ENCODE measurements at regions not wholly inside any gene's neighbourhood (a gene's known extent, or its start where the extent isn't known, plus 50 kb on each side); places are given as distances from the start of the nearest gene placed in this dataset.
"Not testable (repeated sequence)": the region's sequence is repeated elsewhere in the genome, so short reads cannot be mapped to it uniquely, and the experiment has no call there.

DNA sequence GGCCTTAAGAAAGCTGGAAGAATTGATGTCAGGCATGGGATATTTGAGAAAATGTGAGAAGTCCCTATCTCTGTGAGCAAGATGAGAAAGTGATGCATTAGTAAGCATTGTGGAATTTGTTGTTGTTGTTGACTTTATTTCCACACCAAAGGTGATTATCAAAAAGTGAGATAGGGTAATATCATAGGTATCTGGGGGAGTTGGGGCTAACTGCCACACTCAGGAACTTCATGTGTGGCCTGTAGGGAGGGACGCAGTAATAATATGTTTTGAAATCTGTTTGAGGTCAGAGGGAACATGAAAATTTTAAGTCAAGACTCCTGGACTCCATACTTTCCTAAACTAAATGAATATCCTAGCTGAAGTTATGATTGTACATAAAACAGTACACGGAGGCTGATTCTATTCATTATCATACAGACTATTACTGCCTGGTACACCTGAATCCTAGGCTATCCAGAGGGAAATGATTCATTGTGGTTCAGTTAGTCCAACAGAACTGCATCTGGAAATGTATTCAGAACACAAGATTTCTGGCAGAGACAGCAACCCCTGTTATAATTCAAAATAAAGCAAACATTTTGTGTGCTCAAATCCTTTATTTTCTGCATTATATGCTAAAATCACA lies 304.8 kb downstream of the CPS1 start:
- no peak for DNase-seq

DNA sequence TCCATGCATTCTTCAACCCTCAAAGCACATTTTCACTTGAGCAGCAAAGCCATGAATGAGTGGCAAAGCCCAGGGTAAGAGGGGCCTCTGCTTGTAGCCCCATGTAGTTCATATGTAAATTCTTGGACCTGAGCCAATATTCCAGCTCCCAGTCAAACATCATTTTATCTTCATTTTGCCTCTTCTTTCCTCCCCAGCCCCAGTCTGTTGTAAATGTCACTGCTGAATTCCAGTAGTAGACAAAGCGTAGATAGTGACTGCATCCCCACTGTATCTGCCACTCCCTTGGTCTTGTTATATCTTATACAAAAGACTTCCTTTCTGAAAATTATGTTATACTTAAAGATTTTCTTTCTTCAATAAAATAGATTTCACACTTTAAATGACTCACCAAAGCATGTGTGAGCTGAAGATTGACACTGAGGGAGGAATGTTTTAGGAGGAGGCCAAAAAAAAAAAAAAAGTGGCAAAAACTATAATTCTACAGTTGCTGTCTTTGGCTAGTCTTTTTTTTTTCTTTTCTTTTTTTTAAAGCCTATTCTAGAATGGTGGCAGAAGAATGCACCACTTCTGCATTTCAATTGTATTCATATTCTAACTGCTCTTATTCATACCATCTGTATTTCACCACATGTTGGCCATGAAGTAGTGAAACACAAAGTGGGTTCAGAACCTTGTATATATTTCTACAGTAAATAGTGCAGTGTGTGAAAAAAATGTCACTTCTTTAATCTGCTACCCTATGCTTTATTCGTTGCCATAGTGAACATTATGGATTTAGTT lies 306.1 kb downstream of the CPS1 start:
- DNase-seq, result no peak

DNA sequence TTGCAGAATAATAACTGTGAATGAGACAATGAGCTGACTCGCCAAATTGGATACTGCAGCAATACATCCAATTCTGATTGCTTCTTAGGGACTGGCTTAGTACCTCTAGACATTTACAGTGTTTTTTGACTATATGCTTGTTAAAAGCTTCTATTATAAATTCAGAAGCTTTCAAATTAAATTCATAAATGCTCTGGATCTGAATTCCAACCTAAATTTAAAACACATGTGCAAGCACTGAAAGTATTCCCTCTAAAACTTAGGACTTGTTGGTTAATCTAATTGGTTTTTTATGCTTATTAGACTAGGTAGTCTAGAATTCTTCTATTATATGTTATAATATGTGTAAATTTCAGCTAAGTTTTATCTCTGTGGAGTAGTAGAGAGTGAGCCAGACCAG lies 306.9 kb downstream of the CPS1 start:
- no peak for DNase-seq

DNA sequence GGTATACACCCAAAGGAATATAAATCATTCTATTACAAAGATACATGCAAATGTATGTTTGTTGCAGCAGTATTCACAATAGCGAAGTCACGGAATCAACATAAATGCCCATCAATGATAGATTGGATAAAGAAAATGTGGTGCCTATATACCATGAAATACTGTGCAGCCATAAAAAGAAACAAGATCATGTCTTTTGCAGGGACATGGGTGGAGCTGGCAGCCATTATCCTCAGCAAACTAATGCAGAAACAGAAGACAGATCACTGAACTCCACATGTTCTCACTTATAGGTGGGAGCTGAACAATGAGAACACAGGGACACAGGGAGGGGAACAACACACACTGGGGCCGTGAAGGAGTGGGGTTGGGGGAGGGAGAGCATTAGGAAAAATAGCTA lies 315.2 kb downstream of the CPS1 start:
- DNase-seq, result not testable (repeated sequence)

DNA sequence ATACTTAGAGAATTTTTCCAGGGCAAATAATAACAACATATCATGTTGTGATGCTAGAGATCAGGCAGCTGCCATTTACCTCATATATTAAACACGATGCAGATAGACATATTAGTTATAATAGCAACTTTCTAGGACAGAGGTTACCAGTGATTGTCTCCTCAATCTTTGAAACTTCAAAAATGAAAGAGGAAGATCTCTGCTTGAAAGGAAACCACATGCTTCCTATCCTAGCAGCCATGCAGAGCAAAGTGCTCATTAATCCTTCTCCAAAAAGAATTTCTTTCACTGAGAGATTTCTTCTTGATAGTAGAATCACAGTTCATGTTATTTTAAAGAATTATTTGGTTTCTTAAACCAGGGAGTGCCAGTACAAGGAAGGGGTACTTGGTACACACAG lies 317.2 kb downstream of the CPS1 start:
- DNase-seq, result no peak

DNA sequence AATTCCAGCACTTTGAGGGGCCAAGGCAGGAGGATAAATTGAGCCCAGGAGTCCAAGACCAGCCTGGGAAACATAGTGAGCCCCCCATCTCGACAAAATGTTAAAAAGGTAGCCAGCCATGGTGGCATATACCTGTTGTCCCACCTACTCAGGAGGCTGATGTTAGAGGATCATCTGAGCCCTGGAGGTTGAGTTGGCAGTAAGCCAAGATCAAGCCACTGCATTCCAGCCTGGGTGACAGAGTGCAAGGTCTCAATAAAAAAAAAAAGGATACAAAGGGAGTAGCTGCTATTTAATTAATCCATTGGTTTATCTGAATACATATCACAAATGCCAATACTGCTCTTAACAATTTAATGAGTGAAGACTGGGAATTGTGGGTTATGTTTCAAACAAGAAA lies 327.8 kb downstream of the CPS1 start:
- DNase-seq, result no peak

DNA sequence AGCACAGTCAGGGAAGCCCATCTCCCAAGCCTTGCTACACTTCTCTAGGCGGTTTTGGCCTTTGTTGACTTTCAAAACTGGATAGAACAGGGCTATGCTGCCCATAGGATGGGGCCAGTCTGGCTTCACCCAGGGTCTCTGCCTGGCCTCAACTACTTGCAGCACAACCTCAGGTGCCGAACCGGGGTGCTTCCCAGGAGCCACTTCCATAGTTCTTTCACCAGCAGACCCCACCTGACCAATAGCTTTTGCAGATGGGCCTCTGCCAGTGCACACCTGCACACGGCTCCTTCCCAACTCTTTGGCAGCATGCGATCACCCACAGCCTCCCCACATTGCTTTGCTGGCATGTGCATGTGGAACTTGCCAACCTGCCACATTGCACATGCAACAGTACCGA lies 331.6 kb downstream of the CPS1 start:
- DNase-seq, result no peak

DNA sequence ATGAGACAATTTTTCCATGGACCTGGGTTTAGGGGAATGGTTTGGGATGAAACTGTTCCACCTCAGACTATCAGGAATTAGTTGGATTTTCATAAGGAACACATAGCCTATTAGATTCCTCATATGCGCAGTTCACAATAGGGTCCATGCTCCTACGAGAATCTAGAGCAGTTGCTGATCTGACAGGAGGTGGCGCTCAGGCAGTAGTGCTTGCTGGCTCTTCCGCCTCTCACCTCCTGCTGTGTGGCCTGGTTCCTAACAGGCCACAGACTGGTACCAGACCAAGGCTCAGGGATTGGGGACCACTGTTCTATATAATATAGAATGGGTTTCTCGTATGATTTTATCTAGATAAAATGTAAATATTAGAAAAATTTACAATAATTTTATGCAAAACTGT lies 338.7 kb downstream of the CPS1 start:
- DNase-seq, result no peak

DNA sequence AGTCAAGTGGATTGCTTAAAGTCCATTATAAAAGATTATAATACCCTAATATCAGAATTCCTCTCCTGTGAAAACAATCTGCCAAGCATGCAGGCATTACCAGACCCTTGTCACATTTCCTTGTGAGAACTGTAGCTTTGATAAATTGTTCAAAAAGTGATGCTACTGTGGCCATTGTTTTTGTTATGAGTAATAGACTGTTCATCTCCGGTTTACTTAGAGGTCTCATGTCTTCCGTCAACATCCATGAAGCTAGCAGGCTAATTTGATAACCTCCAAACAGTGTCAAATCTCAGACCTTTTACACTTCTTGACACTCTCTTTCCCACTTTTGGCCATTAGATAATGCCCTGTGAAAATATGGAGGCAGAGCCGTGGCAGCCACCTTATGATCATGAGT lies 342.7 kb downstream of the CPS1 start:
- no peak for DNase-seq

DNA sequence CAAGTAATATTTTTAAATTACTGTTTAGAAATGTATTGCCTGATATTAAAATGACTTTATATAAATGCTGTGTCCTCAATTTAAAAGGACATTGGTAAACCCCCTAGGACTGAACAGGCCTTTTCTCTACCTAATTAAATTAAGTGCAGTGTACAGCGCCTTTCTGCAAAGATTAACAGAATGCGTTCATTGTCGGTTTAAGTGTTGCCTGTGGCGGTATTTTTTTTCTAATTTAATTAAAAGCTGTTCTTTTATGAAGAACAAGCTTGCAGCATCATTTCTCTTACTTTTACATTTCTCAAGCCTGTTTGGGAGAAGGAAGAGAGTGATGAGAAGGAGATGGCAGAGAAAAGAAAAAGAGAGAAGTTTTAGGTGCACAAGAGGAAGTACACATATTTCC lies 344.9 kb downstream of the CPS1 start:
- DNase-seq, result no peak

DNA sequence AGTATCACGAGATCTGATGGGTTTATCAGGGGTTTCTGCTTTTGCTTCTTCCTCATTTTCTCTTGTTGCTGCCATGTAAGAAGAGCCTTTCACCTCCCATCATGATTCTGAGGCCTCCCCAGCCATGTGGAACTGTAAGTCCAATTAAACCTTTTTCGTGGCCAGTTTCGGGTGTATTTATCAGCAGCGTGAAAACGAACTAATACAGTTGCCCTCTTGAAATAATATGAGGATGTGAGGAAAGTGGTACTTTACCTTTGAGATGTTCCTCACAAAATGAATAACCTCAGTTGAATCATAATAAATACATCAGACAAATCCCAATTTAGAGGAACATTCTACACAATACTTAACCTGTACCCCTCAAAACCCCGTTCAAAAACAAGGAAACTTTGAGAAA lies 356.4 kb downstream of the CPS1 start:
- DNase-seq, result no peak

DNA sequence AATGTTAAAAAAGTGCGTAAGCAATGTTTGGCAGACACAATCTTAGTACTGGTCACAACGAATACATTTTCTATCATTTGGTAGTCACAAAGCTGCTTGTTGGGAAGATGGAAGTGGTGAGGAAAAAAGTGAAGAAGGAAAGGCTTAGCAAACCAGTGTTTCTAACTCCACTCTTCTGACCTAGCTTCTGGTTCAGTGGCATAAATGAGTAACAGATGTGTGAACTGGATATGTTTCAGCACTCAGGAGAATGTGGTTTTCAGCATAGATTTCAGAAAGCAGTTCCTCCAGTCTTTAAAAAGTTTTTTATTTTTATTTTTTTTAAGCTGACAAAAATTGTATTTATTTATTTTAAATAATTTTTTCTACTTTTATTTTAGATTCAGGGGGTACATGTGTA lies 357.1 kb downstream of the CPS1 start:
- no peak for DNase-seq

DNA sequence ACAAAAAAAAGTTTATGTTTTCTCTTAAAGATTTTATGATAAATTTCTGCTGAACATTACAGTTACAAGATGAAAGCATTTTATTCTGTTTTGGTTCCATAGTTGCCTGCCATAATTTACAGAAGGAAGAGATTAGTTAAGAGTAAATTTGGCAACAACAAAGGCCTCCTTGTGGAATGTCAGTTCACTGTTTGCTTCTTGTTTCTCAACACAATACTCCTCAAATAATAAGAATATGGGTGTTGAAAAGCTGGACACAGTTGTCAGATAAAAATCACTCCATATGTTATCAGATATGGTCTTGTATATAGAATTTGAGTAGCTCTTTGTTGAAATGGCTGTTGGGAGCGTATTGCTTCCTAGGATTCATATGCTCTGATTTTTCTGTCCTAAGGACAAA lies 359.5 kb downstream of the CPS1 start:
- no peak for DNase-seq

DNA sequence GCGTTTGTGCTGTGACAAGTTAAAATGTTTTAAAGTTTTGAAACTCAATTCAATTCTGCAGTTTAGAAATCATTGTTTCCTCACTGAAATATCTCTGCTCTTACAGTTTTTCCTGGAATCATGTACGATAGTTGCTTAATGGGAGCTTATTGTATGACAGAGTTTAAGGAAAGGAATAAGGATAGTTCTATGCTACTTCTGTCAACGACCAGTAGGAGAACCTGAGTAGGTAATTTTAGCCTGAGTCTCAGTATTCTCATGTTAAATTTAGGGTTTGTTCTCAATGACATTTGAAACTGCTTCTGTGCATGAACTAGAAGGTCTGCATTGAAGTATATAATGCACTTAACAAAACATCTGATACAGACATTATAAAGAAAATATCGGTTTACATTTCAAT lies 361.1 kb downstream of the CPS1 start:
- no peak for DNase-seq

DNA sequence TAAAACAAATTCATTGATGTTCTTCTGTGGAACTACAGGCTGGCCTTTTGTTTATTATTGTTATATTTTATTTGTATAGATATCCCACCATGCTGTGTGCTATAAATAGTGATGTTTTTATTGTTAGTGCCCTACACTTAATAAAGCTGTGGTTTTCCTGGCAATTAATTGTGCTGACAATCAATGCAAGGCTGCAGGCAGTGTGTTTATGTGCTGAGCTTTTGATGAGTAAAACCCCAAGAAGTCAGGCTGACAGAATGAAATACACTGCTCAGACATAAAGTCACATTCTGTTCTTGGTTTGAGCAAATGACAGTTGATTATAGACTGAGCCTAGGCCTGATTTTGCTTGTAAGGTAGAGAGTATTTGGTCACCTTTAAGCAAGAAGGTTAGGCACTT lies 362.7 kb downstream of the CPS1 start:
- DNase-seq, result no peak

DNA sequence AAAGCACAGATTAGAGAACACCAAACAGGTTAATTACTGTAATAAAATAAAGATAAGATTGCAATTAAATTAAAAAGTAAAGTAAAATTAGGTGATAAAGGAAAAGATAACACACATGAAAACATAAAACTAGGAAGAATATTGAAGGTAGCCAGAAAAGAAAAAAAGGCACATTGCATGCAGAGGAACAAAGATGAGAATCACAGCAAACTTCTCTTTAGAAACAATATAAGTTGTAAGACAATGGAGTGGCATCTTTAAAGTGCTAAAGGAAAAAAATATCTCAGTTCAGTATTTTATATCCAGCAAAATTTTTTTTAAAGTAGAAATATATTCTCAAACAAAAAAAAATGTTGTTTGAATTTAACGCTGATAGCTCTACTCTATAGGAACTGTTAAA lies 366.0 kb downstream of the CPS1 start:
- no peak for DNase-seq

DNA sequence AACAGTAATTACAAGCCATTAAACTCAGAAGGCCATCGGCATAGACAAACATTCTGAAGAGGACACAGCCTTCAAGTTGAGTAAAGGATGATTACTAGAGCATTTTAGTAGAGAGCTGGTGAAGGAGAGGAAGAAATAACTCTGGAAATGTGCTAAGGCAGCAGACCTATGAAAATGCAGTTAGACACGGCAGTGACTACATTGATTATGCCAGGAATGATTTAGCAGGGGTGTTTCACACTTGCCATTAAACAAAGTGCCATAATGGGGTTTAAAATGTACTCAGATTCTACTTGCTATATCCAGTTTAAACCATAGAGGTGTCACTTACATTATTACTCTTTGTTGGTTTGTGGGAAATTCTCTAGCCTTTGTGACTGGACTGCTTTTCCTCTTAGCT lies 372.3 kb downstream of the CPS1 start:
- no peak for DNase-seq

DNA sequence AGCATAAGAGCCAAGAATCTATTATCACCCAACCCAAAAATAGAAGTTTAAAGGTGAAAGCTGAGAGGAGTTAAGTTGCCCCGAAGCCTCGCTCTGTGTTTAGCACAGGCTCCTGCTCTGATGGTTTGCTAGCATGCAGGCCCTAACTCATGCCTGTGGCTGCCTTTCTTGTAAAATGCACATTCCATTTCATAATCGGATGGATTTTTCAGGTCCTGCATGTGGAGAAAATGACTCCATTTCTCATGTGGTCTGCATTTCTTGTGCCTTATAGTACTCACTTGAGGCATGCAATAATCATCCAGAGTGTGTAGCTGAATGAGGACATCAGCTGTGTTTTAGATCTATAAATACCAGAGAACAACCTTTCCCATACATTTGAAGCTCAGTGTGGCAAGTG lies 381.8 kb downstream of the CPS1 start:
- DNase-seq, result no peak

DNA sequence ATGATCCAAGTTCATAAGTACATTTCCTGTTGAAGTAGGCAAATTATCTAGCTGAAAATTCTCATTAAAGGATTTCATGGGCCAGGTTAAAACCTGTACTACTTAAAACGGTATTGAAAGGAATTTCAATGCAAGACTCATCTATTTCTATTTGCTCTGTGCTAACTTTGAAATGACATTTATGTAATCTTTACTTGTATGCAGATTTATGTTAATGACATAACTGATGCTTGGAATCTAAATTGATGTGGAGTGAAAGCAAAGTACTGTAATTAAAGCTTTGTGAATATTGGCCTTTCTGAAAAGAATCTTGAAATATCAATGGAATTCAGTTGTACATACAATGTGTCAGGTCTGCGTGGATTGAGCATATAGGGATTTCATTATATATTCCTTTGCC lies 390.0 kb downstream of the CPS1 start:
- no peak for DNase-seq

DNA sequence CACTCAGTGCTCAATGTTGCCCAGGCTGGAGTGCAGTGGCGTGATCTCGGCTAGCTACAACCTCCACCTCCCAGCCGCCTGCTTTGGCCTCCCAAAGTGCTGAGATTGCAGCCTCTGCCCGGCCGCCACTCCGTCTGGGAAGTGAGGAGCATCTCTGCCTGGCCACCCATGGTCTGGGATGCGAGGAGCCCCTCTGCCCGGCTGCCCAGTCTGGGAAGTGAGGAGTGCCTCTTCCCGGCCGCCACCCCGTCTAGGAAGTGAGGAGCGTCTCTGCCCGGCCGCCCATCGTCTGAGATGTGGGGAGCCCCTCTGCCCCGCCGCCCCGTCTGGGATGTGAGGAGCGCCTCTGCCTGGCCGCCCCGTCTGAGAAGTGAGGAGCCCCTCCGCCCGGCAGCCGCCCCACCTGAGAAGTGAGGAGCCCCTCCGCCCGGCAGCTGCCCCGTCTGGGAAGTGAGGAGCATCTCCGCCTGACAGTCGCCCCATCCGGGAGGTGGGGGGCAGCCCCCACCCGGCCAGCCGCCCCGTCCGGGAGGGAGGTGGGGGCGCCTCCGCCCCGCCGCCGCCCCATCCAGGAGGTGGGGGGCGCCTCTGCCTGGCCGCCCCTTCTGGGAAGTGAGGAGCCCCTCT lies 394.1 kb downstream of the CPS1 start:
- DNase-seq, result not testable (repeated sequence)

DNA sequence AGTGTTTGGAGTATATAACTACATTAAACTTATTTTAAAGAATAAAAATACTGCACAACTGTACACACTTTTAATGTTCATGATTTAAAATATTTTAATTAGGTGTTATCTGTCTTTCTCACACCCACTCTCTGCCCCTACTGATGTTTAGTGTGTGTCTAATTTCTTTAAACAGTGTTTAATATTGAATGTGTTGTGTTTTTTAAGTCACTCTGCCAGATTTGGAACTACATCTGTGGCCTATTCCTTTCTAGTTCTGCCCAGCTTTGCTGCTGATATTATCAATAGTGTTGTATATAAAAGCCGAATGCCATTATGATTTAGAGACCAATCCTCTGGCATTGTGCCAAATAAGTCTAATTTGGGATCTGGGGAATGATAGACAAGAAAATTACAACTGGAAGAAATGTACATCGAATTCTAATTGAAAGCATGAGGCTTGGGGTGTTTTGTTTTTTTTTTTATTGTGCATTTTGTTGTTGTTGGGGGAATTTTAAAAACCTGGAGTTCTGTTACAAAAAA lies 398.0 kb downstream of the CPS1 start:
- no peak for DNase-seq

DNA sequence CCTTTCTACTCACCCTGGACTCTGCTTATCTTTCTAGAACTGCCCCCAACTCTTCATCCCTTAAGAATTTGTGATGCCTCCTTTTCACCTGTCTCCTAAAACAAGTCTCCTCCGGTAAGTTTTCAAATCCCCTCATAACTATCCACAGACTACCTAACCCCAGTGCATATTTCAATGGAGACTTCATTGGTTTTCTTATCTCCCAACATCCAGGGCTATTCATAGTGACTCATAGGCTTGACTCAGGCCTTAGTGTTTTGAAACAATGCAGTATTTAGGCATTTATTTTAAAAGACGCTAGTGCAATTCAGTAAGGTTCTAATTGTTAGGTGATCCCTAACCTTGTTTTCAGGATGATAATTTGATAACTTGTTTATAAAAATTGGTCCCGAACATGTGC lies 399.2 kb downstream of the CPS1 start:
- no peak for DNase-seq

DNA sequence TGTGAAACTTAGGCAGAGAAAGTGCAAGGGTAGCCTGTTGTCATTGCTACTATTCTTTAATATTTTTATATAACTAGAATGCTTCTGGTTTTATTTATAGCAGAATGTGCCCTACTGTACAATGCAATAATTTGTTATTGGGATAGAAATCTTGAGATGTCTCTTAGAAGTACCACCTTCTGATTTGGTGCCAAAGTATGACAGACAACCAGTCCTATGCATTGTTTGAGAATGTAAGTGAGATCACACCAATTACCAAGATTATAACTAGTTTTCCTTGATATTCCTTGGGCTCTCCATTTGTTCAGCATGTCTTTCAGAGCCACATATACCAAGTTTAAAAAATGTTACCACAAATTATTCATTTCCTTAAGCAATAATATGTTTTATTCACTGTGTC lies 399.7 kb downstream of the CPS1 start:
- DNase-seq, result no peak

DNA sequence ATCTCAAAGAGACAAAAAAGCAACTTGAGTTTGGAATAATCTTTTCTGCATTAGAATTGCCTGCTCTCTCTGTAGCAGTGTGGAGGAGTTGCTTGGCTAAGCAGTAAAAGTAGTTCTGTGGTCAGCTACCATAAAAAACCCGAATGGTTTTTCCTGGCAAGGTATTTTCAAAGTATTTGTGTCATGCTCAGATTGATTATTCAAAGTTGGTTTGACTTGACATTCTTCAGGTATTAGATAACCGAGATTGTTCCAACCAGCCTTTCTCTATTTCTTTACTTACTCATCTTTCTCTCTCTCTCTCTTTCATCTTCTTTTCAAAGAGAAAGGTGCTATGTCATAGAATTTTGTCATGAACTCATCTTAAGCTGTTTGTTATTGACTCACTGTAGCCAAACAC lies 404.9 kb downstream of the CPS1 start:
- DNase-seq, result no peak

Data from NCI-H1436 treated with DMSO at 0.1 percent for 48 hours (cell line).